ENCODE measurements at regions not wholly inside any gene's neighbourhood (a gene's known extent, or its start where the extent isn't known, plus 50 kb on each side); places are given as distances from the start of the nearest gene placed in this dataset.
"Not testable (repeated sequence)": the region's sequence is repeated elsewhere in the genome, so short reads cannot be mapped to it uniquely, and the experiment has no call there.

GRCh38 chr5:81823736-81824135 is 72.8 kb upstream of the SSBP2 start:
- not testable (repeated sequence) for FAIRE-seq

- no peak for FAIRE-seq
Observed at GRCh38 chr5:81820863-81821262, 70.0 kb upstream of the SSBP2 start.

- no peak for FAIRE-seq
Observed at GRCh38 chr5:81820318-81820636, 69.4 kb upstream of the SSBP2 start.

GRCh38 chr5:81819556-81820317 is 68.8 kb upstream of the SSBP2 start:
- FAIRE-seq = no peak

GRCh38 chr5:81817980-81818379 is 67.1 kb upstream of the SSBP2 start:
- no peak for FAIRE-seq

GRCh38 chr5:81817086-81817485 is 66.2 kb upstream of the SSBP2 start:
- no peak for FAIRE-seq

GRCh38 chr5:81815321-81815720 is 64.4 kb upstream of the SSBP2 start:
- FAIRE-seq = no peak

GRCh38 chr5:81808106-81808505 is 57.2 kb upstream of the SSBP2 start:
- no peak for FAIRE-seq

GRCh38 chr5:81805086-81805485 is 54.2 kb upstream of the SSBP2 start:
- FAIRE-seq = no peak

GRCh38 chr5:81803812-81804211 is 52.9 kb upstream of the SSBP2 start:
- no peak for FAIRE-seq

GRCh38 chr5:81802625-81803024 is 51.7 kb upstream of the SSBP2 start:
- FAIRE-seq = no peak

GRCh38 chr5:81802020-81802419 is 51.1 kb upstream of the SSBP2 start:
- FAIRE-seq = no peak

- FAIRE-seq = no peak
Observed at GRCh38 chr5:81800797-81801196, 49.9 kb upstream of the SSBP2 start.
